Gastrocnemius medialis (tissue), 4 donors: ENCODE measurements at regions not wholly inside any gene's neighbourhood (a gene's known extent, or its start where the extent isn't known, plus 50 kb on each side); places are given as distances from the start of the nearest gene placed in this dataset.

ENCODE experiments used
- CTCF ChIP-seq, 5 experiments: fragments of 450-650 bp in 3 of 5; fragments of 200-600 bp in 2 of 5; sonication (generic) in 2 of 5; IDR thresholded peaks in 4 of 5; conservative IDR thresholded peaks in 1 of 5; 1 replicate in 4 of 5; 2 replicates in 1 of 5; pipeline ENCODE4 v1.5.1; 2016 to 2019; ENCODE audit warnings: antibody characterized with exemption in 5 of 5, mild to moderate bottlenecking in 3 of 5, moderate library complexity in 3 of 5
- POLR2A ChIP-seq, 2 donors: fragments of 450-650 bp; IDR thresholded peaks; one replicate each; pipeline ENCODE4 v1.6.1; 2017; ENCODE audit warnings: antibody characterized with exemption in 2 of 2, mild to moderate bottlenecking in 2 of 2, moderate library complexity in 2 of 2

DNA sequence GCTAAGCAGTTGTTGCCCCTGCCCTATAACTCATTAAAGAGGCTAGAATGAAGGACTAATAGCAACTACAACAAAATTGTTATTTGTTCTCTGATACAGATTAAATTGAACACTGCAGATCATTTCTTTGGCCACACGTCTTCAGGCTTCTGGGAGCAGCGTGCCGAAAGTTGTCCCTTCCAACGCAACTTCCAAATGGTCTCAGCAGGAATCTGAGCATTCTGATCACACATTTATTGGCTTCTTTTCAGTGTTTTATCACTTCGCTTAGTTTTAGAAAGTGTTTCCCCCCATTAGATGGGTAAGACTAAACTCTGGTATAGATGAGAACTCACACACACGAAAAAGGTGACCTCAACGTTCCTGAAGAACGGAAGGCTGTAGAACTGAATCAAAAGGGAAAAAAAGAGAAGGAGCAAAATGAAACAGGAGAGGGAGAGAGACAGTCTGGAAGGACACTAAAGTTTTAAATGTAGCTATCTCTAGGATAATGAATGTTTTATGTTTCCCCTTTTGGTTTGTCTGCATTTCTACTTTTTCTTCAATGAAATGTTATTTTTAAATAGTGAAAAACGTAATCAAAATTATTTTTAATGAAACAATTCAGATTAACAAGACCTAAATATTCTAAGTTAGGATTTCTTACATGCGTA, 336.5 kb downstream of the RRAGC start:
- TF ChIP-seq CTCF (IDR thresholded peaks at IDR 0.05 in 4 of 5, conservative IDR thresholded peaks at IDR 0.05 in 1 of 5) = no peak
- TF ChIP-seq POLR2A (IDR thresholded peaks at IDR 0.05) = no peak
